Right lobe of liver (tissue), 4 donors: ENCODE measurements at regions not wholly inside any gene's neighbourhood (a gene's known extent, or its start where the extent isn't known, plus 50 kb on each side); places are given as distances from the start of the nearest gene placed in this dataset.

Source experiments
- POLR2A ChIP-seq: fragments of 450-650 bp; IDR thresholded peaks from one replicate; pipeline ENCODE4 v1.6.1; 2017; ENCODE audit warnings: antibody characterized with exemption, mild to moderate bottlenecking
- TF ChIP-seq, protein P1 (sequence below), 4 donors: fragments of 200-600 bp in 3 of 4; fragments of 450-650 bp in 1 of 4; IDR thresholded peaks; one replicate each; pipeline versions ENCODE4 v1.5.1 to v1.8.0; 2016 to 2022; ENCODE audit warnings: antibody characterized with exemption in 4 of 4, mild to moderate bottlenecking in 2 of 4
- donor health status: DM: no; HTN: no; CAD: no.
- donor health status: DM: no; HTN: no; CAD: no.
- donor health status: DM: no; HTN: yes; CAD: no.

DNA sequence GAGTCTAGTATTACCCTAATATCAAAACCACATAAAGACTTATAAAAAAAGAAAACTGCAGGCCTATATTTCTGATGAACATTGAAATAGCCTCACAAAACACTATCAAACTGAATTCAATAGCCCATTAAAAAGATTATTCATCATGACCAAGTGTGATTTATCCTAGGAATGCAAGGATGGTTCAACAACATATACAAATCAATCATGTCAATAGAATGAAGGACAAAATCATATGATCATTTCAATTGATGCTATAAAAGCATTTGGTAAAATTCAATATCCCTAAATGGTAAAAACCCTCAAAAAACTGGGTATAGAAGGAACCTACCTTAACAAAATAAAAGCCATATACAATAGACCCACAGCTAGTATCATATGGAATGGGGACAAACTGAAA, 797.9 kb upstream of the INTU start:
- TF ChIP-seq POLR2A, result no peak
- TF ChIP-seq, protein P1, sequence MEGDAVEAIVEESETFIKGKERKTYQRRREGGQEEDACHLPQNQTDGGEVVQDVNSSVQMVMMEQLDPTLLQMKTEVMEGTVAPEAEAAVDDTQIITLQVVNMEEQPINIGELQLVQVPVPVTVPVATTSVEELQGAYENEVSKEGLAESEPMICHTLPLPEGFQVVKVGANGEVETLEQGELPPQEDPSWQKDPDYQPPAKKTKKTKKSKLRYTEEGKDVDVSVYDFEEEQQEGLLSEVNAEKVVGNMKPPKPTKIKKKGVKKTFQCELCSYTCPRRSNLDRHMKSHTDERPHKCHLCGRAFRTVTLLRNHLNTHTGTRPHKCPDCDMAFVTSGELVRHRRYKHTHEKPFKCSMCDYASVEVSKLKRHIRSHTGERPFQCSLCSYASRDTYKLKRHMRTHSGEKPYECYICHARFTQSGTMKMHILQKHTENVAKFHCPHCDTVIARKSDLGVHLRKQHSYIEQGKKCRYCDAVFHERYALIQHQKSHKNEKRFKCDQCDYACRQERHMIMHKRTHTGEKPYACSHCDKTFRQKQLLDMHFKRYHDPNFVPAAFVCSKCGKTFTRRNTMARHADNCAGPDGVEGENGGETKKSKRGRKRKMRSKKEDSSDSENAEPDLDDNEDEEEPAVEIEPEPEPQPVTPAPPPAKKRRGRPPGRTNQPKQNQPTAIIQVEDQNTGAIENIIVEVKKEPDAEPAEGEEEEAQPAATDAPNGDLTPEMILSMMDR (IDR thresholded peaks at IDR 0.05), result no peak
